WTC11 (cell line): ENCODE measurements at regions not wholly inside any gene's neighbourhood (a gene's known extent, or its start where the extent isn't known, plus 50 kb on each side); places are given as distances from the start of the nearest gene placed in this dataset.

Experiments used
- ATF2 ChIP-seq: sonication (generic); formaldehyde crosslinking; IDR thresholded peaks from 2 replicates; pipeline ENCODE4 v1.8.1; 2022; ENCODE audit warnings: low read depth, missing genetic modification reagents, borderline replicate concordance
- NFYB ChIP-seq: sonication (generic); formaldehyde crosslinking; conservative IDR thresholded peaks from 2 replicates; pipeline ENCODE4 v1.8.0; 2022; ENCODE audit warnings: low read depth, missing genetic modification reagents
- NR3C1 ChIP-seq: sonication (generic); formaldehyde crosslinking; conservative IDR thresholded peaks from 2 replicates; pipeline ENCODE4 v1.8.1; 2023; ENCODE audit warnings: low read depth, mild to moderate bottlenecking, missing genetic modification reagents
- SP1 ChIP-seq: sonication (generic); formaldehyde crosslinking; conservative IDR thresholded peaks from 2 replicates; pipeline ENCODE4 v1.8.1; 2022; ENCODE audit warnings: missing genetic modification reagents
- TCF7 ChIP-seq: sonication (generic); formaldehyde crosslinking; IDR thresholded peaks from 2 replicates; pipeline ENCODE4 v1.8.0; 2022; ENCODE audit warnings: mild to moderate bottlenecking, low read depth, missing genetic modification reagents, moderate library complexity
- TEAD4 ChIP-seq: sonication (generic); formaldehyde crosslinking; IDR thresholded peaks from 2 replicates; pipeline ENCODE4 v1.8.0; 2022; ENCODE audit warnings: mild to moderate bottlenecking, missing genetic modification reagents
- USF1 ChIP-seq: sonication (generic); formaldehyde crosslinking; IDR thresholded peaks from 2 replicates; pipeline ENCODE4 v1.8.0; 2022; ENCODE audit warnings: mild to moderate bottlenecking, missing genetic modification reagents
- TF ChIP-seq, protein P1 (sequence below): sonication (generic); formaldehyde crosslinking; IDR thresholded peaks from 2 replicates; pipeline ENCODE4 v1.8.1; 2023; ENCODE audit warnings: mild to moderate bottlenecking, moderate library complexity, missing genetic modification reagents
- TF ChIP-seq, protein P2 (sequence below): fragments of 200-600 bp; IDR thresholded peaks from 2 replicates; pipeline ENCODE4 v1.8.0; 2022; ENCODE audit warnings: antibody characterized with exemption
- TF ChIP-seq, protein P3 (sequence below): fragments of 250-450 bp; sonication (Bioruptor Pico); IDR thresholded peaks from 2 replicates; pipeline ENCODE4 v2.1.2; 2022; ENCODE audit warnings: mild to moderate bottlenecking, moderate library complexity

GRCh38 chr16:55136356-55137150 lies 187.4 kb upstream of the IRX6 start:
- TF ChIP-seq, protein P1, sequence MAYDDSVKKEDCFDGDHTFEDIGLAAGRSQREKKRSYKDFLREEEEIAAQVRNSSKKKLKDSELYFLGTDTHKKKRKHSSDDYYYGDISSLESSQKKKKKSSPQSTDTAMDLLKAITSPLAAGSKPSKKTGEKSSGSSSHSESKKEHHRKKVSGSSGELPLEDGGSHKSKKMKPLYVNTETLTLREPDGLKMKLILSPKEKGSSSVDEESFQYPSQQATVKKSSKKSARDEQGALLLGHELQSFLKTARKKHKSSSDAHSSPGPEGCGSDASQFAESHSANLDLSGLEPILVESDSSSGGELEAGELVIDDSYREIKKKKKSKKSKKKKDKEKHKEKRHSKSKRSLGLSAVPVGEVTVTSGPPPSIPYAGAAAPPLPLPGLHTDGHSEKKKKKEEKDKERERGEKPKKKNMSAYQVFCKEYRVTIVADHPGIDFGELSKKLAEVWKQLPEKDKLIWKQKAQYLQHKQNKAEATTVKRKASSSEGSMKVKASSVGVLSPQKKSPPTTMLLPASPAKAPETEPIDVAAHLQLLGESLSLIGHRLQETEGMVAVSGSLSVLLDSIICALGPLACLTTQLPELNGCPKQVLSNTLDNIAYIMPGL (CRISPR knock-in tag): no peak
- TF ChIP-seq, protein P2, sequence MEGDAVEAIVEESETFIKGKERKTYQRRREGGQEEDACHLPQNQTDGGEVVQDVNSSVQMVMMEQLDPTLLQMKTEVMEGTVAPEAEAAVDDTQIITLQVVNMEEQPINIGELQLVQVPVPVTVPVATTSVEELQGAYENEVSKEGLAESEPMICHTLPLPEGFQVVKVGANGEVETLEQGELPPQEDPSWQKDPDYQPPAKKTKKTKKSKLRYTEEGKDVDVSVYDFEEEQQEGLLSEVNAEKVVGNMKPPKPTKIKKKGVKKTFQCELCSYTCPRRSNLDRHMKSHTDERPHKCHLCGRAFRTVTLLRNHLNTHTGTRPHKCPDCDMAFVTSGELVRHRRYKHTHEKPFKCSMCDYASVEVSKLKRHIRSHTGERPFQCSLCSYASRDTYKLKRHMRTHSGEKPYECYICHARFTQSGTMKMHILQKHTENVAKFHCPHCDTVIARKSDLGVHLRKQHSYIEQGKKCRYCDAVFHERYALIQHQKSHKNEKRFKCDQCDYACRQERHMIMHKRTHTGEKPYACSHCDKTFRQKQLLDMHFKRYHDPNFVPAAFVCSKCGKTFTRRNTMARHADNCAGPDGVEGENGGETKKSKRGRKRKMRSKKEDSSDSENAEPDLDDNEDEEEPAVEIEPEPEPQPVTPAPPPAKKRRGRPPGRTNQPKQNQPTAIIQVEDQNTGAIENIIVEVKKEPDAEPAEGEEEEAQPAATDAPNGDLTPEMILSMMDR: no peak
- no peak for TF ChIP-seq ATF2 (CRISPR knock-in tag)
- no peak for TF ChIP-seq NFYB (CRISPR knock-in tag)
- no peak for TF ChIP-seq NR3C1 (CRISPR knock-in tag)
- no peak for TF ChIP-seq TEAD4 (CRISPR knock-in tag)
- no peak for TF ChIP-seq TCF7 (CRISPR knock-in tag)
- no peak for TF ChIP-seq SP1 (CRISPR knock-in tag)
- TF ChIP-seq, protein P3, sequence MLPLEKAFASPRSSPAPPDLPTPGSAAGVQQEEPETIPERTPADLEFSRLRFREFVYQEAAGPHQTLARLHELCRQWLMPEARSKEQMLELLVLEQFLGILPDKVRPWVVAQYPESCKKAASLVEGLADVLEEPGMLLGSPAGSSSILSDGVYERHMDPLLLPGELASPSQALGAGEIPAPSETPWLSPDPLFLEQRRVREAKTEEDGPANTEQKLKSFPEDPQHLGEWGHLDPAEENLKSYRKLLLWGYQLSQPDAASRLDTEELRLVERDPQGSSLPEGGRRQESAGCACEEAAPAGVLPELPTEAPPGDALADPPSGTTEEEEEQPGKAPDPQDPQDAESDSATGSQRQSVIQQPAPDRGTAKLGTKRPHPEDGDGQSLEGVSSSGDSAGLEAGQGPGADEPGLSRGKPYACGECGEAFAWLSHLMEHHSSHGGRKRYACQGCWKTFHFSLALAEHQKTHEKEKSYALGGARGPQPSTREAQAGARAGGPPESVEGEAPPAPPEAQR: no peak
- TF ChIP-seq USF1 (CRISPR knock-in tag): no peak
